MCF 10A (cell line): ENCODE measurements at regions not wholly inside any gene's neighbourhood (a gene's known extent, or its start where the extent isn't known, plus 50 kb on each side); places are given as distances from the start of the nearest gene placed in this dataset.

Experiments used
- BruUV-seq: library from RNA; stranded (reverse); fragments of 400-500 nt; replicated peaks from 2 replicates; lab custom pipeline; 2021; lab: Mats Ljungman, UMichigan
- CTCF ChIA-PET: fragments of 300-600 bp; sonication (Branson Sonifier 250); formaldehyde crosslinking; extraction: SDS; loops from one replicate; lab custom pipeline; 2021; ENCODE audit warnings: antibody characterized with exemption, inconsistent platforms; lab: Yijun Ruan, JAX
- POLR2A ChIA-PET: fragments of 300-600, 350-650 bp; sonication (Branson Sonifier 250); formaldehyde crosslinking; extraction: SDS; loops from one replicate; lab custom pipeline; 2020; ENCODE audit warnings: antibody characterized with exemption, inconsistent platforms; lab: Yijun Ruan, JAX
- DNase-seq: peaks from one replicate; pipeline ENCODE4 v3.0.0-alpha.2; 2018; ENCODE audit not compliant: unreplicated experiment
- H3K27ac Mint-ChIP-seq: one replicate; pipeline ENCODE4 v1.8.0; 2022; ENCODE audit warnings: mild to moderate bottlenecking, low read depth, mixed read lengths; ENCODE audit not compliant: unreplicated experiment
- H3K27me3 Mint-ChIP-seq: one replicate; pipeline ENCODE4 v1.8.0; 2022; ENCODE audit warnings: mixed read lengths; ENCODE audit not compliant: insufficient read depth, unreplicated experiment
- H3K36me3 Mint-ChIP-seq: one replicate; pipeline ENCODE4 v1.8.0; 2022; ENCODE audit warnings: mild to moderate bottlenecking, moderate library complexity, mixed read lengths; ENCODE audit not compliant: insufficient read depth, unreplicated experiment
- H3K4me1 Mint-ChIP-seq: one replicate; pipeline ENCODE4 v1.8.0; 2022; ENCODE audit warnings: mixed read lengths; ENCODE audit not compliant: insufficient read depth, unreplicated experiment
- H3K4me3 Mint-ChIP-seq: one replicate; pipeline ENCODE4 v1.8.0; 2022; ENCODE audit warnings: mild to moderate bottlenecking, moderate library complexity, mixed read lengths; ENCODE audit not compliant: unreplicated experiment
- H3K9me3 Mint-ChIP-seq: one replicate; pipeline ENCODE4 v1.8.0; 2022; ENCODE audit warnings: mixed read lengths; ENCODE audit not compliant: unreplicated experiment
- CTCF ChIP-seq: fragments of 200-600 bp; IDR thresholded peaks from one replicate; pipeline ENCODE4 v1.8.0; 2022; ENCODE audit warnings: antibody characterized with exemption, mild to moderate bottlenecking; ENCODE audit not compliant: unreplicated experiment
- intact Hi-C: fragments of 100-400 bp; cut with micrococcal nuclease; formaldehyde crosslinking; loops from 2 replicates; pipeline ENCODE4 v1.14.1; 2022

- TF ChIP-seq CTCF, result no peak
- BruUV-seq, result no TSS peak
- H3K4me1 Mint-ChIP-seq, result peaks cover 5% of the 10 kb centered on the region
- no peaks in the 10 kb centered on the region for H3K36me3 Mint-ChIP-seq
- no peak for DNase-seq
- CTCF ChIA-PET, result interaction anchor here (0.6 to 2.5 kb wide), 15 partner anchors 9 to 1463 kb away, joined by 3 to 17 read pairs (median 4); no protein-coding TSS in a partner anchor
- no peaks in the 10 kb centered on the region for H3K27me3 Mint-ChIP-seq
- intact Hi-C loops, result no loop called here
- H3K27ac Mint-ChIP-seq, result peak overlapping the region; percentile 22
- H3K9me3 Mint-ChIP-seq, result no peaks in the 10 kb centered on the region
- H3K4me3 Mint-ChIP-seq, result no peak overlapping the region
- POLR2A ChIA-PET, result interaction anchor here (0.6 kb wide), 3 partner anchors 58 to 1520 kb away, joined by 3 read pairs; no protein-coding TSS in a partner anchor
Measured at GRCh38 chr14:87050421-87050820, 942.6 kb downstream of the GALC start.

- no peak overlapping the region for H3K27ac Mint-ChIP-seq
- ChIA-PET POLR2A (interaction anchor here (0.6 to 1.3 kb wide), 5 partner anchors 10 to 1519 kb away, joined by 3 read pairs; no protein-coding TSS in a partner anchor), CTCF (interaction anchor here (0.6 to 2.5 kb wide), 23 partner anchors 9 to 1514 kb away, joined by 3 to 17 read pairs (median 4); no protein-coding TSS in a partner anchor)
- no peaks in the 10 kb centered on the region for H3K9me3 Mint-ChIP-seq
- intact Hi-C loops, result loop anchor here (10.0 kb wide), 1 partner anchor 255 kb away; no protein-coding TSS in a partner anchor
- H3K4me1 Mint-ChIP-seq, result peaks cover 5% of the 10 kb centered on the region
- TF ChIP-seq CTCF, result peak; percentile 61
- DNase-seq, result peak; percentile 81
- H3K27me3 Mint-ChIP-seq, result no peaks in the 10 kb centered on the region
- H3K36me3 Mint-ChIP-seq, result no peaks in the 10 kb centered on the region
- no TSS peak for BruUV-seq
- H3K4me3 Mint-ChIP-seq, result no peak overlapping the region
Measured at GRCh38 chr14:87049950-87050349, 943.0 kb downstream of the GALC start.

GRCh38 chr14:87046960-87047359 is 946.0 kb downstream of the GALC start:
- no peak overlapping the region for H3K27ac Mint-ChIP-seq
- no peaks in the 10 kb centered on the region for H3K36me3 Mint-ChIP-seq
- DNase-seq, result no peak
- intact Hi-C loops, result loop anchor here (10.0 kb wide), 1 partner anchor 252 kb away; no protein-coding TSS in a partner anchor
- no peaks in the 10 kb centered on the region for H3K27me3 Mint-ChIP-seq
- CTCF ChIA-PET, result interaction anchor here (0.6 to 0.8 kb wide), 2 partner anchors 19 to 71 kb away, joined by 4 read pairs; no protein-coding TSS in a partner anchor
- POLR2A ChIA-PET, result no interaction called here
- H3K4me1 Mint-ChIP-seq, result peaks cover 19% of the 10 kb centered on the region
- H3K4me3 Mint-ChIP-seq, result no peak overlapping the region
- H3K9me3 Mint-ChIP-seq, result no peaks in the 10 kb centered on the region
- no peak for TF ChIP-seq CTCF
- no TSS peak for BruUV-seq

- no peak for DNase-seq
- no peak for TF ChIP-seq CTCF
- H3K36me3 Mint-ChIP-seq, result no peaks in the 10 kb centered on the region
- no peaks in the 10 kb centered on the region for H3K27me3 Mint-ChIP-seq
- H3K27ac Mint-ChIP-seq, result no peak overlapping the region
- intact Hi-C loops, result loop anchor here (10.0 kb wide), 1 partner anchor 251 kb away; no protein-coding TSS in a partner anchor
- CTCF ChIA-PET, result no interaction called here
- BruUV-seq, result no TSS peak
- H3K4me1 Mint-ChIP-seq, result peaks cover 28% of the 10 kb centered on the region
- H3K4me3 Mint-ChIP-seq, result no peak overlapping the region
- no peaks in the 10 kb centered on the region for H3K9me3 Mint-ChIP-seq
- POLR2A ChIA-PET, result no interaction called here
Measured at GRCh38 chr14:87045956-87046355, 947.0 kb downstream of the GALC start.
